OCI-LY3 (cell line): ENCODE measurements at regions not wholly inside any gene's neighbourhood (a gene's known extent, or its start where the extent isn't known, plus 50 kb on each side); places are given as distances from the start of the nearest gene placed in this dataset.
A peak's percentile ranks its signal among the peaks of the same experiment; 100 is the strongest.

Experiments
- H2AFZ ChIP-seq: fragments of 200-600, 300-600 bp; shearing (Covaris generic); 2 replicates; pipeline ENCODE4 v1.6.0; 2014; ENCODE audit warnings: antibody characterized with exemption, low read depth, low read length
- H3K27ac ChIP-seq: fragments of 200-600, 300-600 bp; sonication (generic); 2 replicates; pipeline ENCODE4 v1.5.1; 2014; ENCODE audit warnings: mild to moderate bottlenecking, low read length, moderate library complexity, mixed read lengths
- H3K27me3 ChIP-seq: fragments of 200-600, 300-600 bp; sonication (generic); 2 replicates; pipeline ENCODE4 v1.6.1; 2014; ENCODE audit warnings: low read depth, low read length, mixed read lengths
- H3K36me3 ChIP-seq: fragments of 200-600, 300-600 bp; sonication (generic); replicated peaks from 2 replicates; pipeline ENCODE3; 2014; ENCODE audit warnings: low read depth, low read length, mixed read lengths
- H3K4me1 ChIP-seq: fragments of 300-600, 200-600 bp; sonication (generic); 2 replicates; pipeline ENCODE4 v1.6.1; 2014; ENCODE audit warnings: low read length, mixed read lengths
- H3K4me2 ChIP-seq: fragments of 200-600, 300-600 bp; sonication (generic); 2 replicates; pipeline ENCODE4 v1.6.1; 2014; ENCODE audit warnings: low read length, mixed read lengths
- H3K4me3 ChIP-seq: fragments of 300-600, 200-600 bp; sonication (generic); 2 replicates; pipeline ENCODE4 v1.5.1; 2014; ENCODE audit warnings: antibody characterized with exemption, mild to moderate bottlenecking, low read length, moderate library complexity
- H3K79me2 ChIP-seq: fragments of 300-600, 200-600 bp; shearing (Covaris generic); 2 replicates; pipeline ENCODE4 v1.6.1; 2014; ENCODE audit warnings: mild to moderate bottlenecking, low read length, mixed read lengths
- H3K9ac ChIP-seq: fragments of 300-600, 200-600 bp; shearing (Covaris generic); 2 replicates; pipeline ENCODE4 v1.6.0; 2014; ENCODE audit warnings: mild to moderate bottlenecking, low read length, moderate library complexity
- H3K9me3 ChIP-seq: fragments of 200-600, 300-600 bp; shearing (Covaris generic); 2 replicates; pipeline ENCODE4 v1.6.1; 2014; ENCODE audit warnings: low read length, mixed read lengths; ENCODE audit not compliant: insufficient read depth
- H4K20me1 ChIP-seq: fragments of 200-600, 300-600 bp; sonication (generic); 2 replicates; pipeline ENCODE4 v1.6.1; 2016; ENCODE audit warnings: low read length, mixed read lengths; ENCODE audit not compliant: insufficient read depth
- CTCF ChIP-seq: fragments of 200-600, 300-600 bp; sonication (generic); IDR thresholded peaks from 2 replicates; pipeline ENCODE4 v1.5.1; 2014; ENCODE audit warnings: antibody characterized with exemption, low read length, low read depth
- EZH2phosphoT487 ChIP-seq: fragments of 200-600 bp; shearing (Covaris generic); IDR thresholded peaks from 2 replicates; pipeline ENCODE4 v1.6.1; 2018; ENCODE audit warnings: antibody characterized with exemption, mixed run types, low read depth

- Histone ChIP-seq H3K79me2 (no peaks in the 10 kb centered on the region), H3K4me1 (no peaks in the 10 kb centered on the region), H3K9ac (no peak overlapping the region), H4K20me1 (no peaks in the 10 kb centered on the region), H3K27me3 (no peaks in the 10 kb centered on the region), H3K4me3 (no peak overlapping the region), H3K27ac (no peak overlapping the region), H3K9me3 (no peaks in the 10 kb centered on the region), H3K4me2 (no peak overlapping the region), H2AFZ (no peak overlapping the region), H3K36me3 (no peaks in the 10 kb centered on the region)
- TF ChIP-seq CTCF (peak; percentile 29), EZH2phosphoT487 (no peak)
Measured at GRCh38 chr18:38427234-38427633, 861.6 kb upstream of the CELF4 start.

- Histone ChIP-seq H3K79me2 (no peaks in the 10 kb centered on the region), H3K9me3 (no peaks in the 10 kb centered on the region), H3K27ac (no peak overlapping the region), H3K4me3 (no peak overlapping the region), H3K27me3 (no peaks in the 10 kb centered on the region), H3K4me1 (no peaks in the 10 kb centered on the region), H2AFZ (no peak overlapping the region), H3K4me2 (no peak overlapping the region), H3K36me3 (no peaks in the 10 kb centered on the region), H4K20me1 (no peaks in the 10 kb centered on the region), H3K9ac (no peak overlapping the region)
- TF ChIP-seq EZH2phosphoT487 (no peak), CTCF (no peak)
Measured at GRCh38 chr18:38421872-38422615, 856.4 kb upstream of the CELF4 start.

GRCh38 chr18:38421021-38421420 is 855.4 kb upstream of the CELF4 start:
- no peaks in the 10 kb centered on the region for H3K36me3 ChIP-seq
- no peak overlapping the region for H3K9ac ChIP-seq
- H3K4me1 ChIP-seq: no peaks in the 10 kb centered on the region
- no peak overlapping the region for H3K4me2 ChIP-seq
- H4K20me1 ChIP-seq: no peaks in the 10 kb centered on the region
- H3K9me3 ChIP-seq: no peaks in the 10 kb centered on the region
- H3K27me3 ChIP-seq: no peaks in the 10 kb centered on the region
- no peak overlapping the region for H3K27ac ChIP-seq
- no peak for TF ChIP-seq EZH2phosphoT487
- no peak for TF ChIP-seq CTCF
- no peak overlapping the region for H3K4me3 ChIP-seq
- H3K79me2 ChIP-seq: no peaks in the 10 kb centered on the region
- H2AFZ ChIP-seq: no peak overlapping the region

GRCh38 chr18:38420611-38421010 is 855.0 kb upstream of the CELF4 start:
- Histone ChIP-seq H3K27ac (no peak overlapping the region), H3K4me1 (no peaks in the 10 kb centered on the region), H3K27me3 (no peaks in the 10 kb centered on the region), H2AFZ (no peak overlapping the region), H3K9me3 (no peaks in the 10 kb centered on the region), H3K36me3 (no peaks in the 10 kb centered on the region), H3K4me3 (no peak overlapping the region), H4K20me1 (no peaks in the 10 kb centered on the region), H3K79me2 (no peaks in the 10 kb centered on the region), H3K4me2 (no peak overlapping the region), H3K9ac (no peak overlapping the region)
- TF ChIP-seq EZH2phosphoT487 (no peak), CTCF (no peak)
